ENCODE measurements at regions not wholly inside any gene's neighbourhood (a gene's known extent, or its start where the extent isn't known, plus 50 kb on each side); places are given as distances from the start of the nearest gene placed in this dataset.

DNA sequence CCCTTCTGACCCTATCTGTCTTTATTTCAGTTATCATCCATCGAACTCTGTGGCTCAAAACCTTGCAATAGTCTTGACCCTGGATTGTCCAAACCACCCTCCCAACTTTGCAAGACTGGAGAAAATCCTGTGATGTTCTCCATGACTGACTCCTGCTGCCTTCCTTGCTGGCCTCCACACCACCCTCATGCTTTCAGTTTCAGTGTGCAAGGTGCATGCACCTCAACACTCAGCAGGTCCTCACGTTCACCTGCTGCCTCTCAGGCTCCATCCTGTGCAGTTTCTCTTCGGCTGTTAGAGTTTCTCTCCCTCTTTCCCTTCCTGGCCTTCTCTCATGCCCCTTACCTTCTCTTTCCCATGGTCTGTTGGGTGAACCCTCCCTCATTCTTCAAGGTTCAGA is 59.4 kb upstream of the ASIC2 start:
- no peak for DNase-seq

DNA sequence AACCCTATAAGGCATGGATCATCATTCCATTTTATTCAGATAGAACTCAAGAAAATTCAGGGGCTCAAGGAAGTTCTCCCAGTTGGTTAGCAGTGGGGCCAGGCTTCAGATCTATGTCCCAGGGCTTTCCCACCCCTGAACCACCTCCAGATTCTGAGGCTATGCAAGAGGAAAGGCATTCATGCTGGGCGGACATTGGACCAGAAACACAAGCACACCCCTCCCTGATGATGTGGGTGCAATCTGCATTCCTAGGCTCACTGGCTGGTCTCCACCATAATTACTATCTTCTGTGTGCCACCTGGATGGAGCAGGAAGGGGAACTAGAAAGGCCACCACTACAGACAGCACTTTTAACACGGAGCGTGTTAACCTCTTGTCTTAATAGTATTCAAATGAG is 63.2 kb upstream of the ASIC2 start:
- no peak for DNase-seq

DNA sequence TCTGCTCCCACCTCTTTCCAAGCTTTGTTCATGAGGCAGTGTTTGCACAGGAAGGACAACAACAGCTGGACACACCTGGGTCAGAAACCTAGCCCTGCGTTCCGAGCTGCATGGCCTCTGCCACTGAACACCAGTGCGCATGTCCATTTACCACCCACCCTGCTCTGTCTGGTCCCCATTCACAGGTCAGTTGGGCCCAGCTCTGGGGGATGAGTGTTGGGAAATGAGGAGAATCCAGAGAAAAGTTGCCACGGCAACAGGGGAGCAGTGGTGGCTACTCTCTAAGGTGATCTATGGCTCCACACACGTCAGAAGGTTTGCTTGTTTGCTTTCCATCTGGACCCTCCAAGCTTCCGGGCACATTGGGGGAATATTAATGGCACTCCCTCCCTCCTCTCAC is 70.4 kb upstream of the ASIC2 start:
- no peak for DNase-seq

DNA sequence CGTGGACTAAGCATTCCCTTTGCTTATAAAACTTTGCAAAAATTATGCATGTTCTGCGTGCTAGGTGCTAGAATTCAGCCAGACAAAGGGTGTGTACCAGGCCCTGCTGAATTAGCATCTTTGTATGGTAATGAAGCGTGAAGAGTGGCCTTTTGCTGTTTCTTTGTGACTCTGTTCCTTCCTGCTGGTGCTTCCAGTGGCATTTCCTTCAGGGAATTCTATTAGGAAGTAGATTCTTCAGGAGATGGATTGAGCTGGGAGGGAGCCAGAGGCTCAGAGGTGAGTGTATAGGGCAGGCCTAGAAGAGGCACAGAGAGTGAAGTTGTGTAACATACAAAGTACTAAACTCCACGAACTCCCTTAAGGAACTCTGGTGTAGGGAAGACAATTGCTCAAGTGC is 73.9 kb upstream of the ASIC2 start:
- DNase-seq, result no peak

DNA sequence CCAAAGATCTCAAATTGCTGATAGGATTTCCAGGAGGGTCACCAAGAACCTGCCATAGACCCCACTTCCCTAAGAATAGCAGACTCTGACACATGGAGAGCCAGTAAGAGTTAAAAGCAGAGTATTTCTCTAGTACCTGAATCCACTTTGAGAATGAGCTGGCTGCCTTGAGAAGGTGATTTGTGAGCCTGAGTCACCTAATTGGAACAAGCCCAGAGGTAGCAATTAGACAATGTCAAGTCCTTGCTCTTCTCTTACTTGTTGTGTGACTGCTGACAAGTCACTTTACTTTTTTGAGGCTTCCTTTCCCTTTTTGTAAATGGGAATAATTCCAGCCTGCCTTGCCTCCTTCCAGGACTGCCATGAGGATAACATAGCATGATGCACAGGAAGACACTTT is 76.1 kb upstream of the ASIC2 start:
- DNase-seq, result no peak

DNA sequence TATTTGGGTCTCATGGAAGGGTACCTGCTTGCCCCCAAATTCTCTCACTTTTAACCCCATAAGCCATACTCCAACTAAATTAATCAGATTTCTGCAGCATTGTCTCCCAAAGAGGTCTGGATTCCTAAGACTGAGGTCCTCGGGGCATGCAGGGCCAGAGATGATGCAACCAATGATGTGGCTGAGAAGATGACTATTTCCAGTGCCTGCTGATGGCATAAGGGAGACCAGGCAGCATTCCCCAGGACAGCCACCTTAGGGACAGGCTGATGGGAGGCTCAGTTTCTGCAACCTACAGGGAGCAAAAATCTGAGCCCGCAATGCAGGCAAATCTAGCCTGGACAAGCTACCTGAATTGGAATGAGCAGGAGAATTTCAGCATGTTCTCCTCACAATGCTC is 76.8 kb upstream of the ASIC2 start:
- no peak for DNase-seq

DNA sequence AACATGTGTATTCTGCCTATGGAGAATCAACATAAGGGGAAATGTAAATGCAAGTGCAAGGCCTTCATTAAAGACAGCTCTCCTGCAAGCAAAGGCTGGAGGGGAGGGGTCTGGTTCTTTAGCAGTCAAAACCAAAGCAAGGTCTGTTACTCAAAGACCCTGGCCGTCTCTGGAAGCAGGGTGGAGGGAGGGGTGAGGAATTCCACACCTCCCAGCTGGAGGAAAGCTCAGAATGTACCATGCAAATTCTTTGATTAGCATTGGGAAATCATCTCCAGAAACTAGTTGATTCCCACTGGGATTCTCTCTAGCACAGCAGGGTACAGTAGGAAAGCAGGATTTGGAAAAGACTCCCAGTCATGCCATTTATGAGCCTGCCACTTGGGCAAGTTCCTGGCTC is 77.3 kb upstream of the ASIC2 start:
- no peak for DNase-seq

DNA sequence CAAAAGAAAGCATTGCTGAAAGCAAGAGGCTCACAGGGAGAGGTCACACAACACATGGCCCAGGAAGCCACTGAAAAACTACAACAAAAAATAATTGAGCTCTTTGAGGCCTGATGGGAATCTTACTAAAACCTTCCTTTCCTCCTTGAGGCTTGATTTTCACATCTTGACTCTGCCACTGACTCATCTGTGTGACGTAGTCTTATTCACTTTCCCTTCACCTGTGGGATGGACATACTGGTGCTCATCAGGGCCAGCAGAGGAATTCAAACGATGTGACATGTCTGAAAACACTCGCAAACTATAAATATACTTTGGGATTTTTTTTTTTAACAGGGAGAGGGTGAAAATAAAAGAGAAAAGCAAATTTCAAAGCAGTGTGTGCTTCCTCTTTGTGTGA is 78.3 kb upstream of the ASIC2 start:
- DNase-seq, result no peak

DNA sequence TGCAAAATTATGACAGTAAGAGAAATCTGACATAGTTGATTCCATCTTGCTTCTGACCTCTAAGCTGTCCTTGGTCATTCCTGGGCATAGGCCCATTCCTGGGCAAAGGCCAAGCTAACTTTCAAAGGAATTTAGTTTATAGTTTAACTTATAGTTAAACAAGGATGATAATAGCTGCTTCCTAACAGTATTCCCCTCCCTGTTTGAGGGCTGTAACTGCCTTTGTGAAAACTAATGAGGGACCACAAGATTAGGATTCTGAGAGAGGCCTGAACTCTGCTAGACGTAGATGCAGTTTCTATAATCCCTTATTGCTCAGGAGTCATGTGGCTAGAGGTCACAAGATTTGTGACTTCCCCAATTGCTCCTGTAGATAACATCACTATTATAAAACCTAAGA is 80.2 kb upstream of the ASIC2 start:
- no peak for DNase-seq

DNA sequence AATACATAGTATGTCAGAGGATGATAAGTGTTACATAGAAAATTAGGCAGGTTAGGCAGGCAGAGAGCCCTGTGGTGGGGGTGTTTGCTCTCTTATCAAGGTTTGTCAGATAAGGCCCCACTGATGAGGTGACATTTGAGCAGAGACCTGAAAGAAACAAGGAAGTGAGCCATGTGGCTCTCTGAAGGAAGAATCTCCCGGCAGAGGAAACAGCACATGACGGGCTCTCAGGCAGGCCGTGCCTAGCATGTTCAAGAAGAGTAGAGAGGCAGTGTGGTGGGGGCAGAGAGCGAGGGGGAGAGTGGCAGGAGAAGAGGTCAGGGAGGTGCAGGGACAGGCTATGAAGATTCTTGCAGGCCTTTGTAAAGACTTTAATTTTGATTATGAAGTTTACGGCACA is 82.0 kb upstream of the ASIC2 start:
- DNase-seq, result no peak

DNA sequence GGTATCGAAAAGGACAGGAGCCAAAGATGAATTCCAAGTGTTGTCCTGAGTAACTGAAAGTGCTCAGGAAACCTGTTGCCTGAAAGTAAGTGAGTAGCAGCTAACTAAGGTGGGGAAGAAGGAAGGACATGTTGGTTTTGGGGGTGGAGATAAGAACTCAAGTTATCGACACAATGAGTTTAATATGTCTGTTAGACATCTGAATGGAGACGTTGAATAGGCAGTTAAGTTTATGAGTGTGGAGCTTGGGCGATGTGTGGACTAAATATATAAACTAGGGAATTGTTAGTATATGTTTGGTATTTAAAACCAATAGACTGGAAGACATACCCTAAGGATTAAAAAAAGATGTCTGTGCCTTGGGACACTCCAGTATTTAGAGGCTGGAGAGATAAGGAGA is 82.7 kb upstream of the ASIC2 start:
- DNase-seq, result no peak

DNA sequence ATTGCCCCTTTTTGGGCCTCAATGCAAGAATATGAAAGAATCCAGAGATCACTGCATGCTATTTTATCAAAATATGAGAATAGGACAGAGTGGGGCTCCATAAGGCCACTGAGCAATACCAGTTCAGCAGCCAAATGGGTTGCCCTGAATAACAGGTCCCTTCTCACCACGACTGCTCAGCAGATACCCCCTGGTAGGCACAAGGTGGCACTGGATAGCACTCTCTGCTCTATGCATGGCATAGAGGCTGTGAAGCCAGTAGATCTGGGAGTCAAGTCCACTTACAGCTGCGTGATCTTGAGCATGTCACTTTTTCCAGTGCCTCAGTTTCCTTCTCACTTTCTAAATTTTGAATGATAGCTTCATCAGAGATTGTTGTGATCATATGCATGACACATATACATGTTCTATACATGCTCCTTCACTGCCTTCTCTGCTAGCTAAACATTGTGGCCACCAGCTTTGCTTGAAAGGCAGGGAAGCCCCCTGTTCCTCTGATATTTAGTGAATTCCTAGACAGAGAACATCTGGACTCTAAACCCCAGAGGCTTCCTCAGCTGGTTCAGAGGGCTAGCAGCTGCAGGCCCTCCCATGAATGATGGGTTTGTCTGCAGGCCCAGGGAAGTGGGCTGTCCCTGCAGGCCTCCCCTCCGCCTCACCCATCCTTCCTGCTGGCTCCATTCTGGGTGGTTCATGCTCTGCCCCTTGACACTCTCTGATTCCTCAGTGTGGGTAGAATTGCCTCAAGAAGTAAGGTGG is 84.9 kb upstream of the ASIC2 start:
- DNase-seq, result no peak

DNA sequence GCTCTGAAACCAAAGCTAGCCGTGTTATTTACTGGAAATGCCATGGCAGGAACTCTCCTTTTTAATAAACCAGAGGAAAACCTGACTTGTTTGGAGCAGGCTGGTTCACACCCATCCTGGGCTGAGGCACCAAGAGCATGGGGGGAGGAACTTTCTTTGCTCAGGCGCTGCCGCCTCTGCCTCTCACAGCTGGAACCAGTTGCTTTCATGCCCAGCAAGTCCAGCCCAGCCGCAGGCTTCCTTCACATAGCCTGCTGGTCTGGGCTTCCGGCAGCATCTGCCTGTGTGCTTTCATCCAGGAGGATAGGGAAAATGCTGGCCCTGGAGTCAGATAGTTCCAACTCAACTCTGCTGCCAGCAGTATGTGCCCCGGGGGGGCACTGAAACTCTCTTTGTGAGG is 88.1 kb upstream of the ASIC2 start:
- no peak for DNase-seq

DNA sequence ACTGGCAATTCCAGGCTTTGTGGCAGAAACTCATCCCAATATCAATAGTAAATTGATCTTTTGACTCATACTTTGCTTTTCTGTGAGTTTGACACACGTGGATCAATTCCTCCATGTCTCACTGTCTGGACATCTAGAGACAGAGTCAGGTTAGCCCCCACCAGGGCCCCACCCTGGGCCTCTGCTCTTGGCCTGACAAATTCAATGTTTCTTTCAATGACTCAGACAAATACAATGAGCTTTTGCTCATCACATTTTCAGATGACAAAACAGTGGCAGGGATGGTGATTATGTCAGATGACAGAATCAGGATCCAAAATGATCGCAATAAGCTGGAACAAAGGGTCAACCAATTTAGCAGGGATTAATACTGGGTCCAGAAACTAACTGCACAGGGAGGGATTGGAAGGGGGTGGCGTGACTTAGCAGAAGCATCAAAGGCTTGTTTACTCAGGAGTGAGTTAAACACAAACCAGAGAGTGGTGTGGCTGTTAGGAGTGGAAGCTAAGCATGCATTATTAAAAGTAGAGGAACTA is 90.5 kb upstream of the ASIC2 start:
- no peak for DNase-seq

DNA sequence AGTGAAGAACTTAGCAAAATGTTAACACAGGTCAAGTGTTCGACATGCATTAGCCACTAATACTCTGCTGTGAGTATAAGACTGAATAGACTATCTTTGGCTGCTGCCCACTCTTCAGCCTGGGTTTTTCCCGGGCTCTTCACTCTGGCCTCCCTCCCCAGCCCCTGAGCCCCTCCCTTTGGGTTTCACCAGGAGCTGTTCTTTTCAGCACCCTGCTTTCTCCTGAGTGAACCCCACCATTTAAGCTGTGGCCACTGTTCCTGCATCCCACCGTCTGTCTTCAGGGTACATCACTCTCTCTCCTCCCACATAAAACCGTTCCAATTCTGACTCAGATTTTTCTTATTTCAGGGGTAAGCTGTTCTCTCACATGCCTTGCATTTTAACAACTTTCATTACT is 92.0 kb upstream of the ASIC2 start:
- no peak for DNase-seq

DNA sequence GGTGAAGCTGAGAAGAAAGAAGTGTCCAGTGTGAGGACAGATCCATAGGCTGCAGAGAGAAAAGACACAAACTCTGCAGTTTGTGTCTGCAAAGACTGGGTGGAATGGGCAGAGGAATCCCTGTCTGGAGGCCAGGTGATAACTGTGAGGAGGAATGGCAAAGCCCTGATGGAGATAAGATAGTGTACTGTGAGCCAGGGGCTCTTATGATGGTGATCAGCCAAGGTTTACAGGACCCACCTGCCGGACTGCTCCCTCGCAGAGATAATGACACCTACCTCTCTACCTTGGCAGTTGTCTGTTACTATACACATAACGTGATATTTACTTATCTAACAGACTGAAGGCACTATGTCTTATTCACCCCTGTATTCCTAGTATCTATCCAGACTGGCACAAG is 92.6 kb upstream of the ASIC2 start:
- no peak for DNase-seq

DNA sequence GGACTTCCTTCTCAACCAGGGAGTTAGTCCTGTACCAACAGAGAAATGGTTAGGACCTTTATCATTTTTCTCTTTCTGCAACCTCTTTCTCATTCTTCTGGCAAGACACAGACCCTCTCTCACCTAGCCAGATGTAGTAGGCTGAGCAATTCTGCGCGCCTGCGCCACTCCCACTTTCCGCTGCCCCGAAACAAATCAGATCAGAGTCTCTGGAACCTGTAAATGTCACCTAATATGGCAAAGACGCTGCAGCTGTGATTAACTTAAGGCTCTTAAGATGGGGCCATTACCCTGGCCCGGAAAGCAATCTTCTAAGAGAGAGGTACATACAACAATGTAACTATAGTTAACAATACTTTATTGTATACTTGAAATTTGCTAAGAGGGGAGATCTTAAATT is 94.3 kb upstream of the ASIC2 start:
- DNase-seq, result no peak

DNA sequence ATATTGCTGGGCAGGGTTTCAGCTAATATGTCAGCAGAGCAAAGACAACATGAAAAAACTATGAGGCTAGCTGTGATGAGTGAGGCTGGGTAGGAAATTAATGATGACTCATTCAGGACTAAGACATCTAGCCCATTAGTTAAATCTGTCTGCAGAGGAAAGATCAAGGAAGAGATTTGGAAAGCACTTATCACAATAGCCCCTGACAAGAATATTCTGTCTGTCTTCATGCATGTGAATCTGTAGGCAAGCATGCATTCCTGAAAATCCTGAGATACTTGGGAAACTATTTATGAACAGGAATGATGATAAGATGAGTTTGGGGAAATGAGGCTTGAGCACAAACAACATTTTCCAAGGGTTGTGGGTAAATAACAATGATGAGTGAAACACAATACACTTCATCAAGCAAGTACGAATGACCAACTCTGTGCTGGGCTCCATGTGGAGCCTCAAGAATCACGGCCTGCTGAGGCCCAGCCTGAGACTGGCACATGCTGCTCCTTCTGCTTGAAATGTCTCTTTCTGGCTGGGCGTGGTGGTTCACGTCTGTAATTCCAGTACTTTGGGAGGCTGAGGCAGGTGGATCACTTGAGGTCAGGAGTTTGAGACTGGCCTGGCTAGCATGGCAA is 96.5 kb upstream of the ASIC2 start:
- DNase-seq, result no peak

DNA sequence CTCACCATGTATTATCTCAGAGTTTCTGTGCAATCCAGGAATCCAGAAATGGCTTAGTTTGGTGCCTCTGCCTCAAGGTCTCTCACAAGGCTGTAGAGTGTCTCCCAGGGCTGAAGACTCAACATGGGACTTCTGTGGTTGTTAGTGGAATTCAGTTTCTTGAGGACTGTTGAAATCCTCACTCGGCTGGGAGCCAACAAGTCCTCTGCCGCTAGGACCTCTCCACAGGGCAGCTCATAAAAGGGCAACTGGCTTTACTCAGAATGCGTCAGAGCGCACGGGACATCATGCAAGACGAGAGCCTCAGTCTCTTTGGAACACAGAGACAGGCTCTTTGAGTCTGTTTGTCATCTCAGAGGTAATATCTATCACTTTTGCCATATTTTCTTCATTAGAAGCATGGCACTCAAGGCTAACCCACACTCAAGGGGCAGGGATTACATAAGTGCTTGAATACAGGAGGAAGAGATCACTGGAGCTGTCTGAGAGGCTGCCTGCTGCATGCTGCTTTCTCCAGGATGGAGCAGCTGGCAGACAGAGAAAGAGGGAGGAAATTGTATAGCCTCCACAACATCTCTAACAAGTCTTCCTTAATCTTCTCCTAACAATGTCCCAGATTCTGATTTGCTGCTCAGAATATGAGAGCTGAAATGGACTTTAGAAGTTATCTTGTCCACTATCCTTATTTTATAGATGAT is 97.5 kb upstream of the ASIC2 start:
- peak; percentile 49 for DNase-seq

DNA sequence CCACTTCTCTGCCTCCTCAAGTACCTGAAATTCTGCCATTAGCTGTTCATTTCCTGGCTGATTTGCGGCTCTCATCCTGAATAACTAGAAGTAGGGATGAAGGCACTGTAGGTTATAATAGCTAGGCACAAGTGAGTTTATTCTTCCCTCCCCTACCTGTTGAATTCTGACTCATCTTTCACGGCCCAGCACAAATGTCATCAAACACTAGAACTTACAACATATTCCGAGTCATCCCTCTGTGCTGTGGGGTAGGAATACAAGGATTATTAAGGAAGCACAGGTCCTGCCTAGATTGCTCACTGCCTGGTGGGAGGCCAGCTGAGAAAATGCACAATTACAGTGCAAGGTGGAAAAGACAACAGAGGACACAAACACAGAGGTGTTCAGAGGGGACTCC is 103.7 kb upstream of the ASIC2 start:
- DNase-seq, result no peak

DNA sequence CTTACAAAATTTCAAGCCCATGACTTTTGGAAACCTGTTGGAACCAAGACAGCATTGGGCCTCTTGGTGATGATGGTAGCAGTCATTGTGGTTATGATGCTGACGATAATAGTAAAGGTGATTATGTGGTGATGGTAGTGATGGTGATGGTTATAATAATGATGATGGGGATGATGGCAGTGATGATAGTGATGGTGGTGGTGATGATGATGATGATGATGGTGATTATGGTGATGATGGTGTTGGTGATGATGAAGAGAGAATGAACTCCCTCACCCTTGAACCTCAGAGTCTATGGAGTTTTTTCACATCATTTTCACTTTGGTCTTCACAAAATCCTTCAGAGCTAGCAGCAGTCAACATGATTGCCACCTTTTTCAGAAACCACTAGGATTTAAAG is 105.3 kb upstream of the ASIC2 start:
- DNase-seq, result no peak

DNA sequence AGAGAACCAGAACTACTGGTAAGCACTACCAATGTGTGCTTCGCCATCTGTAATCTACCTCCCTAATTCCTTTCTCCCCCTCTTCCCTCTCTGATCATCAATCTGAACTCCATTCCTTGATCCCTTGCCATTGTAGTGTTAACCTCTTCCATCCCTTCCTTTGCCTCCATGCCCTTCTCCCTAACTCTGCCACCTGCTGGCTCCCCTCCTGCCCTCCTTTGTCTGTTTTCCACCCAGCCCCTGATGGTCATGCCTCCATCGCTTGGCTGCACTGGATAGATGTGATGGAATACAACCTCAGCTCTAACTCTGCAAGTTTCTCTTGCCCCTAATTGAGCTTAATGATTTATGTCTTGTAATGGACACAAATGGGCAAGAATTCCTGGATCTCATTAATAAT is 108.2 kb upstream of the ASIC2 start:
- no peak for DNase-seq

DNA sequence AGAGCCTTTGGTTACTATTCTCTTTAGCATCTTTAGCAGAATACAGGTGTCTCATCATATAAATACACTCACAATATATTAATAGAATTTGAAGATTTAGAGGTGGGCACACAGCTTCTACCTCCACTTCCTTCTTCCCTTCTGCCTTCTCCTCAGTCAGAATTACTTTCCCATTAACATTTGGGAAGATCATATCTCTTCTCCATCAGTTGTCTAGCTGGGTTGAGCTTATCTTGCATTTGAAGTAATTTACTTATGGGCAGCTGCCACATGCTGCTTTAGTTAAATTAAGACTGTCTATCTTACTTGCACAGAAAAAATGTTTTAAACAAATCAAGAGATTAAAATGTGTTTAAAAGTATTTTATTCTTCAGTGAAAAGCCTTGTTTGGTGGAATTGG is 110.1 kb upstream of the ASIC2 start:
- no peak for DNase-seq

DNA sequence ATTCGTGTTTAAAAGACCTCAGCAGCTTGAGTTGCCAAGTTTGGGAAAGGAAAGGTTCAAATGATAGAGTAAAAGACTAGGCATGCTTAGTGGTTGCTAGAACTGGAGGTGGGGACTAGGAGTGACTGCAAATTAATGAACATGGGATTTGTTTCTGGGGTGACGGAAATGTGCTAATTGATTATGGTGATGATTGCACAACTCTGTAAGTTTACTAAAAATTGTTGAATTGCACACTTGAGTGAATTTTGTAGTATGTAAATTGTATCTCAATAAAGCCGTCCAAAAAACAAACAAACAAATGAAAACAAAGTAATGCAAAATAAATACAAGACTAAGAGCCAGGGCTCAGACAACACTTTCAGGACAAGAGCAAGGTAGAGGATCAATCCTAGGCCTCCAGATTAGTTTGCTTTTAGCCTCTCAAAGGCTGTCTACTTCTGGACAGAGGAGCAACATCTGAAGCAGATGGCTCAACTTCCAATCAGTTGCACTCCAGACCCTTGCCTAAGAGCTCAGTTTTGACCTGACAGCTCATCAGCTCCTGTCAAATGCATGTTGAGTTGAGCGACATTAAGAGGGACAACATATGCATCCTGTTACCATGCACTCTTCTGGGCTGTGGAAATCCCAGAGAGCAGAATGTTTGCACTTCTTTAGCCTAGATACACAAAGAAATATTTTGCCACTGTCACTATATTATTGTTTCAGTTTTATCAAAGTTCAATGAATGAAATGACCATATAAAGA is 111.2 kb upstream of the ASIC2 start:
- no peak for DNase-seq

Data from DMS79 (cell line).